Testis (tissue), 2 donors: ENCODE measurements at regions not wholly inside any gene's neighbourhood (a gene's known extent, or its start where the extent isn't known, plus 50 kb on each side); places are given as distances from the start of the nearest gene placed in this dataset.

ENCODE experiments used
- DNase-seq: peaks from one replicate; pipeline ENCODE4 v3.0.0-alpha.2; 2019
- H3K27ac ChIP-seq, 2 donors: fragments of 200-600 bp; sonication (generic); one replicate each; pipeline ENCODE4 v1.5.1; 2019
- H3K27me3 ChIP-seq: fragments of 200-600 bp; sonication (generic); one replicate; pipeline ENCODE4 v1.5.1; 2019
- H3K36me3 ChIP-seq: fragments of 200-600 bp; sonication (generic); one replicate; pipeline ENCODE4 v1.5.1; 2017; ENCODE audit warnings: low read depth; ENCODE audit errors: missing control alignments
- H3K4me1 ChIP-seq: fragments of 200-600 bp; sonication (generic); one replicate; pipeline ENCODE4 v1.5.1; 2019
- H3K4me3 ChIP-seq, 2 donors: fragments of 200-600 bp; sonication (generic); one replicate each; pipeline ENCODE4 v1.5.1; 2017 to 2019
- H3K9me3 ChIP-seq: fragments of 200-600 bp; sonication (generic); one replicate; pipeline ENCODE4 v1.5.1; 2017
- CTCF ChIP-seq, 3 experiments: fragments of 450-650 bp in 2 of 3; fragments of 200-600 bp in 1 of 3; sonication (generic) in 1 of 3; IDR thresholded peaks; one replicate each; pipeline ENCODE4 v1.5.1; 2016 to 2019; ENCODE audit warnings: antibody characterized with exemption in 3 of 3, mild to moderate bottlenecking in 2 of 3, moderate library complexity in 1 of 3
- POLR2A ChIP-seq: fragments of 450-650 bp; IDR thresholded peaks from one replicate; pipeline ENCODE4 v1.6.1; 2017; ENCODE audit warnings: antibody characterized with exemption, mild to moderate bottlenecking, moderate library complexity
- WGBS, 2 donors: methylation state at CpG; one replicate each; pipeline ENCODE4 v1.1.5; 2018; 5-methylcytosine and 5-hydroxymethylcytosine counted together
- intact Hi-C: fragments of 100-400 bp; cut with DNase I; formaldehyde crosslinking; loops from one replicate; pipeline ENCODE4 v1.15.1; 2023; ENCODE audit warnings: low total_unique reads

GRCh38 chr2:118609138-118609537 lies 238.3 kb downstream of the EN1 start:
- Histone ChIP-seq H3K9me3 (no peaks in the 10 kb centered on the region), H3K36me3 (no peaks in the 10 kb centered on the region), H3K4me3 (no peak overlapping the region), H3K27me3 (no peaks in the 10 kb centered on the region), H3K27ac (no peak overlapping the region), H3K4me1 (no peaks in the 10 kb centered on the region)
- DNase-seq, result no peak
- 79 to 83% methylated on average over 4 of the region's 4 CpGs for WGBS, 2 donors
- intact Hi-C loops, result no loop called here
- TF ChIP-seq CTCF (IDR thresholded peaks at IDR 0.05) (no peak), POLR2A (no peak)

GRCh38 chr2:118607641-118608040 lies 239.8 kb downstream of the EN1 start:
- Histone ChIP-seq H3K4me1 (no peaks in the 10 kb centered on the region), H3K36me3 (no peaks in the 10 kb centered on the region), H3K4me3 (no peak overlapping the region), H3K9me3 (no peaks in the 10 kb centered on the region), H3K27ac (no peak overlapping the region), H3K27me3 (no peaks in the 10 kb centered on the region)
- intact Hi-C loops, result no loop called here
- 87 to 94% methylated on average over 6 of the region's 6 CpGs for WGBS, 2 donors
- TF ChIP-seq POLR2A (no peak), CTCF (IDR thresholded peaks at IDR 0.05) (no peak)
- no peak for DNase-seq

- TF ChIP-seq POLR2A (no peak), CTCF (IDR thresholded peaks at IDR 0.05) (no peak)
- Histone ChIP-seq H3K4me3 (no peak overlapping the region), H3K27me3 (no peaks in the 10 kb centered on the region), H3K36me3 (no peaks in the 10 kb centered on the region), H3K4me1 (no peaks in the 10 kb centered on the region), H3K9me3 (no peaks in the 10 kb centered on the region), H3K27ac (no peak overlapping the region)
- WGBS, 2 donors, result 60 to 62% methylated on average over 2 of the region's 2 CpGs
- DNase-seq, result no peak
- intact Hi-C loops, result no loop called here
Measured at GRCh38 chr2:118604811-118605210, 242.6 kb downstream of the EN1 start.

GRCh38 chr2:118604371-118604770 lies 243.1 kb downstream of the EN1 start:
- Histone ChIP-seq H3K4me1 (no peaks in the 10 kb centered on the region), H3K36me3 (no peaks in the 10 kb centered on the region), H3K27ac (no peak overlapping the region), H3K4me3 (no peak overlapping the region), H3K9me3 (no peaks in the 10 kb centered on the region), H3K27me3 (no peaks in the 10 kb centered on the region)
- 68 to 72% methylated on average over 4 of the region's 4 CpGs for WGBS, 2 donors
- intact Hi-C loops, result no loop called here
- TF ChIP-seq CTCF (IDR thresholded peaks at IDR 0.05) (no peak), POLR2A (no peak)
- no peak for DNase-seq

- no peaks in the 10 kb centered on the region for H3K27me3 ChIP-seq
- no peaks in the 10 kb centered on the region for H3K36me3 ChIP-seq
- no peak for DNase-seq
- 87 to 89% methylated on average over 3 of the region's 3 CpGs for WGBS, 2 donors
- no peaks in the 10 kb centered on the region for H3K9me3 ChIP-seq
- H3K4me3 ChIP-seq, result no peak overlapping the region
- intact Hi-C loops, result no loop called here
- no peaks in the 10 kb centered on the region for H3K4me1 ChIP-seq
- H3K27ac ChIP-seq, result no peak overlapping the region
- TF ChIP-seq CTCF (IDR thresholded peaks at IDR 0.05), result no peak
- TF ChIP-seq POLR2A, result no peak
Measured at GRCh38 chr2:118599141-118599540, 248.3 kb downstream of the EN1 start.
